ENCODE measurements at regions not wholly inside any gene's neighbourhood (a gene's known extent, or its start where the extent isn't known, plus 50 kb on each side); places are given as distances from the start of the nearest gene placed in this dataset.
"Not testable (repeated sequence)": the region's sequence is repeated elsewhere in the genome, so short reads cannot be mapped to it uniquely, and the experiment has no call there.

- TF ChIP-seq CTCF (IDR thresholded peaks at IDR 0.05); POLR2A (IDR thresholded peaks at IDR 0.05; ENCODE audit: low read length); EHF (CRISPR knock-in tag; IDR thresholded peaks at IDR 0.05); EP300 (IDR thresholded peaks at IDR 0.05); USF2 (IDR thresholded peaks at IDR 0.05); CHD4 (IDR thresholded peaks at IDR 0.05; ENCODE audit: borderline replicate concordance); NPAS2 (CRISPR knock-in tag; IDR thresholded peaks at IDR 0.05; ENCODE audit: borderline replicate concordance); RAD21 (conservative IDR thresholded peaks at IDR 0.05 in 1 of 2, IDR thresholded peaks at IDR 0.05 in 1 of 2); RARB (CRISPR knock-in tag; IDR thresholded peaks at IDR 0.05); REST (IDR thresholded peaks at IDR 0.05): not testable (repeated sequence)
These were observed 109.4 kb upstream of the TPTE start for GRCh38 chr21:10411776-10412526.

Data from A549 (cell line).